ENCODE measurements at regions not wholly inside any gene's neighbourhood (a gene's known extent, or its start where the extent isn't known, plus 50 kb on each side); places are given as distances from the start of the nearest gene placed in this dataset.

GRCh38 chr10:10118131-10118530, 899.5 kb upstream of the CELF2 start:
- TF ChIP-seq POLR2A (IDR thresholded peaks at IDR 0.05) (no peak), CTCF (IDR thresholded peaks at IDR 0.05) (no peak), POLR2AphosphoS5 (IDR thresholded peaks at IDR 0.05; ENCODE audit: insufficient read depth in 1 of 2, low read depth in 1 of 2) (no peak)
